Ishikawa (cell line): ENCODE measurements at regions not wholly inside any gene's neighbourhood (a gene's known extent, or its start where the extent isn't known, plus 50 kb on each side); places are given as distances from the start of the nearest gene placed in this dataset.

ENCODE experiments used
- CEBPB ChIP-seq: IDR thresholded peaks from 2 replicates; pipeline ENCODE4 v1.6.1; 2012
- CREB1 ChIP-seq: IDR thresholded peaks from 2 replicates; pipeline ENCODE4 v1.6.1; 2012; ENCODE audit warnings: low read depth
- EGR1 ChIP-seq: IDR thresholded peaks from 2 replicates; pipeline ENCODE4 v1.6.1; 2012
- EP300 ChIP-seq: IDR thresholded peaks from 2 replicates; pipeline ENCODE4 v1.6.1; 2012; ENCODE audit warnings: borderline replicate concordance
- FOXM1 ChIP-seq: IDR thresholded peaks from 2 replicates; pipeline ENCODE4 v1.6.1; 2012; ENCODE audit warnings: low read depth, borderline replicate concordance
- NFIC ChIP-seq: IDR thresholded peaks from 2 replicates; pipeline ENCODE4 v1.6.1; 2012
- RAD21 ChIP-seq: IDR thresholded peaks from 2 replicates; pipeline ENCODE4 v1.6.1; 2012; ENCODE audit warnings: low read depth
- TAF1 ChIP-seq: IDR thresholded peaks from 2 replicates; pipeline ENCODE4 v1.6.1; 2012; ENCODE audit warnings: low read depth, mild to moderate bottlenecking
- TCF12 ChIP-seq: IDR thresholded peaks from 2 replicates; pipeline ENCODE4 v1.6.1; 2012; ENCODE audit warnings: low read depth
- TEAD4 ChIP-seq: IDR thresholded peaks from 2 replicates; pipeline ENCODE4 v1.6.1; 2012
- USF1 ChIP-seq: IDR thresholded peaks from 2 replicates; pipeline ENCODE4 v1.6.1; 2012
- YY1 ChIP-seq: IDR thresholded peaks from 2 replicates; pipeline ENCODE4 v1.6.1; 2012; ENCODE audit warnings: low read depth
- ZBTB7A ChIP-seq: IDR thresholded peaks from 2 replicates; pipeline ENCODE4 v1.6.1; 2012; ENCODE audit warnings: low read depth
- TF ChIP-seq, protein P1 (sequence below): IDR thresholded peaks from 2 replicates; pipeline ENCODE4 v1.6.1; 2012; ENCODE audit warnings: low read depth, mild to moderate bottlenecking
- TF ChIP-seq, protein P2 (sequence below): IDR thresholded peaks from 2 replicates; pipeline ENCODE4 v1.6.1; 2012

DNA sequence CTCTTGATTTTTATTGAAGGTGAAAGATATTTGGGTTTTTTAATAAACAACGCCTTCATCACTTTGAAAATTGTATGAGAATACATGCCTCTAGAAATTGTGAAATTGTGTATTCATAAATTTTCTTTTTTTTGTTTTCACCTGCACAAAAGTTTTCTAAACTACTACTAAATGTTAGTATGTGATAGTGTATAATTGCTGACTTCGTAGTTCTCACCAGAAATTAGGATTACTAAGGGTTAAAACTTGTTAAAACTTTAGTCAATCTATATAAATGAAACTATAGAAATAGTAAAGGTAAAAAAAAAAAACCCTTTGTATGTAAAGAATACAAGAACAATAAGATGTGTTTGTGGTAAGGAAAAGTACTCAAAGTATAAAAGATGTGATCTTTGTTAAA is 496.5 kb upstream of the ATP2B1 start:
- TF ChIP-seq TEAD4 = no peak

- TF ChIP-seq CREB1 = no peak
- TF ChIP-seq, protein P1, sequence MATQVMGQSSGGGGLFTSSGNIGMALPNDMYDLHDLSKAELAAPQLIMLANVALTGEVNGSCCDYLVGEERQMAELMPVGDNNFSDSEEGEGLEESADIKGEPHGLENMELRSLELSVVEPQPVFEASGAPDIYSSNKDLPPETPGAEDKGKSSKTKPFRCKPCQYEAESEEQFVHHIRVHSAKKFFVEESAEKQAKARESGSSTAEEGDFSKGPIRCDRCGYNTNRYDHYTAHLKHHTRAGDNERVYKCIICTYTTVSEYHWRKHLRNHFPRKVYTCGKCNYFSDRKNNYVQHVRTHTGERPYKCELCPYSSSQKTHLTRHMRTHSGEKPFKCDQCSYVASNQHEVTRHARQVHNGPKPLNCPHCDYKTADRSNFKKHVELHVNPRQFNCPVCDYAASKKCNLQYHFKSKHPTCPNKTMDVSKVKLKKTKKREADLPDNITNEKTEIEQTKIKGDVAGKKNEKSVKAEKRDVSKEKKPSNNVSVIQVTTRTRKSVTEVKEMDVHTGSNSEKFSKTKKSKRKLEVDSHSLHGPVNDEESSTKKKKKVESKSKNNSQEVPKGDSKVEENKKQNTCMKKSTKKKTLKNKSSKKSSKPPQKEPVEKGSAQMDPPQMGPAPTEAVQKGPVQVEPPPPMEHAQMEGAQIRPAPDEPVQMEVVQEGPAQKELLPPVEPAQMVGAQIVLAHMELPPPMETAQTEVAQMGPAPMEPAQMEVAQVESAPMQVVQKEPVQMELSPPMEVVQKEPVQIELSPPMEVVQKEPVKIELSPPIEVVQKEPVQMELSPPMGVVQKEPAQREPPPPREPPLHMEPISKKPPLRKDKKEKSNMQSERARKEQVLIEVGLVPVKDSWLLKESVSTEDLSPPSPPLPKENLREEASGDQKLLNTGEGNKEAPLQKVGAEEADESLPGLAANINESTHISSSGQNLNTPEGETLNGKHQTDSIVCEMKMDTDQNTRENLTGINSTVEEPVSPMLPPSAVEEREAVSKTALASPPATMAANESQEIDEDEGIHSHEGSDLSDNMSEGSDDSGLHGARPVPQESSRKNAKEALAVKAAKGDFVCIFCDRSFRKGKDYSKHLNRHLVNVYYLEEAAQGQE = no peak
Measured at GRCh38 chr12:90203556-90203955, 494.9 kb upstream of the ATP2B1 start.

DNA sequence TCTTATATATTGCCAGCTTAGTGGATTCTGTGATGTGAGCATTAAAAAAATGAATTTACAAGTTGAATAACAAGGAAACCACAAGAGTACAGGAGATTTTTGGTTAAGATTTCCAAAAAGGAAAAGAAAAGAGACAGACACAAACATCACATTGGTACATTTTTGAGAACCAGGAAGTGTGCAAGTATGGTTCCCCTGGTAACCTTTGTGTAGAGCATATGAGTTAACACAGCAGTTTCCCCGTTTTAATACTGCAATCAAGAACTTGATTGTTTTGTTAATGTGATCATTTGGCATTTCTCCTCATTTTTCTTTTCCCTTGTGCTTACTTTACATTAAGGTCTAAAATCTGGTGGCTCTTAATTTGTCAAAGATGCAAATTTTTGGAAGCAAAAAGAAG is 490.4 kb upstream of the ATP2B1 start:
- TF ChIP-seq USF1 = no peak

GRCh38 chr12:90193500-90193899 is 484.9 kb upstream of the ATP2B1 start:
- no peak for TF ChIP-seq USF1

- TF ChIP-seq CREB1 = no peak
- TF ChIP-seq, protein P2, sequence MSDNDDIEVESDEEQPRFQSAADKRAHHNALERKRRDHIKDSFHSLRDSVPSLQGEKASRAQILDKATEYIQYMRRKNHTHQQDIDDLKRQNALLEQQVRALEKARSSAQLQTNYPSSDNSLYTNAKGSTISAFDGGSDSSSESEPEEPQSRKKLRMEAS = no peak
- TF ChIP-seq TCF12 = no peak
- TF ChIP-seq EP300 = no peak
- no peak for TF ChIP-seq EGR1
- no peak for TF ChIP-seq CEBPB
Measured at GRCh38 chr12:90188857-90189256, 480.2 kb upstream of the ATP2B1 start.

DNA sequence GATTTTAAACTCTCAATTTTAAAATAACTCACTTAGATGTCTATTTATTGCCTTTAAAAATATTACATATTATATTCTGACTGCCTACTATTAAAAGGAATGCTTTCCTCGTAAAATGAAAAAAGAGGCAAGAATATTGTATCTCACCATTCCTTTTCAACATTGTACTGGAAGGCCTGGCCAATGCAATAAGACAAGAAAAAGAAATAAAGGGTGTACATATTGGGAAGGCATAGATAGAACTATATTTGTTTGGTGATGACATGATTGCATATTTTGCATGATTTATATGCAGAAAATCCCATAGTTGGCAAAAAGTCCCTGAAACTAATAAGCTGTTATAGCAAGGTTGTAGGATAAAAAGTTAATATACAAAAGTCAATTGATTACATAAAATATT is 474.6 kb upstream of the ATP2B1 start:
- TF ChIP-seq, protein P2 = no peak
- TF ChIP-seq CREB1 (no peak), EP300 (no peak), ZBTB7A (no peak), RAD21 (no peak), CEBPB (no peak), NFIC (no peak), EGR1 (no peak), TEAD4 (no peak), TAF1 (no peak), FOXM1 (no peak), TCF12 (no peak), YY1 (no peak), USF1 (no peak)
- TF ChIP-seq, protein P1 = no peak

GRCh38 chr12:90181216-90181615 is 472.6 kb upstream of the ATP2B1 start:
- TF ChIP-seq RAD21 (no peak), CREB1 (no peak), ZBTB7A (no peak)
- TF ChIP-seq, protein P2 = no peak

DNA sequence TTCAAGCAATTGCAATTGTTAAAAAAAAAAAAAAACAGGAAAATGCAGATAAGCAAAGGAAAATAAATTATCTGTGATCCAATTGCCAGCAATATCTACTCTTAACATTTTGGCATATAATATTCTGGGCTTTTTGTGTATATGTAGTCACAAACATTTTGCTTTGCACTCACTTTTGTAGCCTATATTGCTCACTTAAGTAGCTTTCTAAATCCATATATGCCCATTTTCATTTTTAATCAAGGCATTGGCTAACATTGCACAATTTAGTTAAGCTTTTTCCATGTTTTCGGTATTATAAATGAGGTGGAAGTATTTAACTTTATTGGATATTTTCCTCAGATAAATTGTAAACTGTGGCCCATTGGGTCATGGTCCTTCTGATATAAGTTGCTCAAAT is 466.3 kb upstream of the ATP2B1 start:
- TF ChIP-seq CEBPB = no peak
- TF ChIP-seq YY1 = no peak
- TF ChIP-seq FOXM1 = no peak
- TF ChIP-seq EGR1 = no peak
- no peak for TF ChIP-seq TAF1
- no peak for TF ChIP-seq NFIC
- TF ChIP-seq, protein P2 = no peak
- no peak for TF ChIP-seq EP300
- no peak for TF ChIP-seq TCF12
- TF ChIP-seq CREB1 = no peak
- TF ChIP-seq, protein P1 = no peak
- no peak for TF ChIP-seq ZBTB7A
- no peak for TF ChIP-seq TEAD4
- no peak for TF ChIP-seq RAD21
- TF ChIP-seq USF1 = no peak
